PC-9 (cell line): ENCODE measurements at regions not wholly inside any gene's neighbourhood (a gene's known extent, or its start where the extent isn't known, plus 50 kb on each side); places are given as distances from the start of the nearest gene placed in this dataset.

Experiments
- CTCF ChIP-seq: fragments of 200-600 bp; sonication (generic); conservative IDR thresholded peaks from 2 replicates; pipeline ENCODE4 v1.6.1; 2017; ENCODE audit warnings: mixed run types, antibody characterized with exemption, mild to moderate bottlenecking, moderate library complexity
- EZH2 ChIP-seq: fragments of 200-600 bp; sonication (generic); IDR thresholded peaks from 2 replicates; pipeline ENCODE4 v1.8.0; 2017; ENCODE audit warnings: antibody characterized with exemption, low read depth

- no peak for TF ChIP-seq EZH2
- TF ChIP-seq CTCF = no peak
Observed at GRCh38 chr18:45321520-45321919, 293.8 kb upstream of the SLC14A2 start.
